SK-N-MC (cell line): ENCODE measurements at regions not wholly inside any gene's neighbourhood (a gene's known extent, or its start where the extent isn't known, plus 50 kb on each side); places are given as distances from the start of the nearest gene placed in this dataset.

Source experiments
- DNase-seq: peaks from one replicate; pipeline ENCODE4 v3.0.0-alpha.2; 2011; ENCODE audit warnings: low read depth, low spot score
- H3K27ac ChIP-seq: fragments of 200-600 bp; sonication (generic); 2 replicates; pipeline ENCODE4 v1.5.1; 2016; ENCODE audit warnings: mixed run types
- H3K36me3 ChIP-seq: fragments of 200-600 bp; sonication (generic); 2 replicates; pipeline ENCODE4 v1.6.1; 2017; ENCODE audit warnings: antibody characterized with exemption, low read length, mixed read lengths; ENCODE audit not compliant: insufficient read depth
- H3K4me3 ChIP-seq: fragments of 200-600 bp; sonication (generic); 2 replicates; pipeline ENCODE4 v1.5.1; 2016
- H3K9ac ChIP-seq: fragments of 200-600 bp; sonication (generic); 2 replicates; pipeline ENCODE4 v1.8.0; 2017; ENCODE audit warnings: mixed run types, mixed read lengths; ENCODE audit not compliant: insufficient read length
- H3K9me3 ChIP-seq: fragments of 200-600 bp; sonication (generic); 2 replicates; pipeline ENCODE4 v1.6.1; 2017; ENCODE audit warnings: low read depth, mild to moderate bottlenecking, antibody characterized with exemption, low read length, moderate library complexity, mixed read lengths
- EZH2 ChIP-seq: fragments of 200-600 bp; sonication (generic); IDR thresholded peaks from one replicate; pipeline ENCODE4 v1.6.1; 2017; ENCODE audit warnings: antibody characterized with exemption
- FOXP2 ChIP-seq: optimal IDR thresholded peaks from 2 replicates; pipeline ENCODE3; 2011; ENCODE audit warnings: mild to moderate bottlenecking, moderate library complexity; ENCODE audit not compliant: insufficient read depth; ENCODE audit errors: extremely low read length, control extremely low read depth
- POLR2AphosphoS5 ChIP-seq: IDR thresholded peaks from 2 replicates; pipeline ENCODE4 v1.6.1; 2012; ENCODE audit warnings: mild to moderate bottlenecking, low read depth, low read length, borderline replicate concordance

DNA sequence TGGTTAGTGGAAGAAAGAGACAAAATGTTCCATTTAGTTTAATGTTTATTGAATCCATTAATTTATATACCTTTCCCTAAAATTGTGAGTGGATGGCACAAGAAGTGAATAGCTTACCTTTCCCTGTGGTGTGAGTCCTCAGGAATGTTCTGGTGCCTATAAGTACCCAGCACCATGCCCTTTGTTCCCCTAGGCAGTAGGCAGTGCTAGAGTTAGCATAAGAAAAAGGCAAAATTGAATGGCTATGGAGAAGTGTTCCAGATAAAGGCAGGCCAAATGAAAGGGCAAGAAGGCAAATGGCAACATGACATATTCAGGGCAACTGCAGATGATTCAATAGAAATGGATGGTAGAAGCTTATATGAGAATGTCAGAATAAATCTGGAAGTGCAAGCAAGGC is 370.8 kb upstream of the PTGER4 start:
- Histone ChIP-seq H3K9ac (no peak overlapping the region), H3K36me3 (no peaks in the 10 kb centered on the region)
- TF ChIP-seq EZH2 (no peak), POLR2AphosphoS5 (no peak), FOXP2 (no peak)

DNA sequence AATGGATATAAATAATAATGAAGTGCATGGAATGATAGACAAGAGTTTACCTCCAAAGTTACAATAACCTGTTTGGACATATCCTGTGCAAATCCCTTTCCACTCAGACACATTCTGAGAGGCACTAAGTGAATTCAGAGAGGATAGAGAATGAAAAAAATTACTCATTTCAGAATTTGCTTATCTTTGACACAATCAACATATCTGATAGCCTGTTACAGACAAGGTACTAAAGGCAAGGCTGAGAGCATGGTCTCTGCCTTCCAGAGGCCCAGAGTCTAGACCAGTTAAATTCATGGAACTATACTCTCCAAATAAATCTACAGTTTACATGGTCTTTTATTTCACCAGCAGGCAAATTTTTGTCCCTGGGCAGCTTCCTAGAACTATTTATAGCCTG is 371.8 kb upstream of the PTGER4 start:
- H3K9me3 ChIP-seq = no peaks in the 10 kb centered on the region
- H3K4me3 ChIP-seq = no peak overlapping the region
- no peak for DNase-seq
- no peak for TF ChIP-seq POLR2AphosphoS5
- no peak for TF ChIP-seq EZH2
- no peak for TF ChIP-seq FOXP2
- H3K27ac ChIP-seq = no peak overlapping the region
- no peaks in the 10 kb centered on the region for H3K36me3 ChIP-seq
- H3K9ac ChIP-seq = no peak overlapping the region

More for the DNA sequence above, 370.8 kb upstream of the PTGER4 start:
- H3K27ac ChIP-seq = no peak overlapping the region
- H3K4me3 ChIP-seq = no peak overlapping the region
- no peak for DNase-seq
- no peaks in the 10 kb centered on the region for H3K9me3 ChIP-seq

DNA sequence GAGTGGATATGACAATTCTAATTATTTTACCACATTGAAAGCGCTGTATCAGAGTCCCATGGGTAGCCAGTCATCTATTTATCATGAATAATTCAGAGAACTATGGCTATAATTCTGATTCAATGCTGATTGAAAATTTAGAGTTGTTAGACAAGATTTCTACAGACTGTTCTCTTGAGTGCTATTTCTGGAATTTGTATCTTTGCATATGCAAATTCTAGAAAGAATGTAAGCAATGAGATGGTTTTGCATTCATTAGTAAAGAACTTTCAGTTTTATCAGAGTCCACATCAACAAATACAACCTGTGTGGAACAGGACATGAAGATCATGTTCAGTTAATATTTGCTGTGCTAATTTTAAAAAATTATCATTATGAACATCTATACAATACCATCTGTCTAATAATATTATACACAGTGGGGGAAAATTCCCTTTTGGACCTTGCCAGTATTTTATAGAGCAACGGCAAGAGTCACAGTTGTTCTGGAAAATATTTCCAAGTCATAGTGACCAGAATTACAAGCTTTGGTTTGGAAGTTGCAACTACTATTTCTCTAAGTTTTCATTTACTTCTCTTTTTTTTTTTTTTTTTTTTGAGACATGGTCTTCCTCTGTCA is 372.7 kb upstream of the PTGER4 start:
- H3K9ac ChIP-seq = no peak overlapping the region
- no peaks in the 10 kb centered on the region for H3K36me3 ChIP-seq
- no peak for TF ChIP-seq EZH2
- no peak for TF ChIP-seq POLR2AphosphoS5
- TF ChIP-seq FOXP2 = no peak
- no peak overlapping the region for H3K4me3 ChIP-seq
- no peak overlapping the region for H3K27ac ChIP-seq
- no peaks in the 10 kb centered on the region for H3K9me3 ChIP-seq
- DNase-seq = no peak

DNA sequence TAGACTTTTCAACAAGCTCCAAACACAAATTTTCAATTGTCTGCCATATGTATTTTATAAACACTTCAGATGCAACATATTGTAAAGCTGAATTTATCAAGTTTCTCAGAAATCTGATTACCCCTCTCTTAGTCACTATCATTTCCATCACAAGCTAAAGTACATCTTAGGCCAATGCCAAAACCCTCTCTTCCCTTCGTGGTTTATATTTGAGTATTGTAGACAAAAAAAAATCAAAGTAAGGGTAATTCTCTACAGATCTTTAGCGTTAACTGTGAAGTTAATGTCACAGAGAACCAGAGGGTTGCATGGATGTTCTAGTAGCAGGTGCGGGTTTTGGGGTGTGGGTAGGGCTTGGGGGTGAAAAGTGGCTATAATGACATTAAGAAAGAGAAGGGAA is 387.7 kb upstream of the PTGER4 start:
- no peak overlapping the region for H3K27ac ChIP-seq
- H3K9ac ChIP-seq = no peak overlapping the region
- TF ChIP-seq EZH2 (no peak), FOXP2 (no peak), POLR2AphosphoS5 (no peak)
- no peak for DNase-seq
- H3K4me3 ChIP-seq = no peak overlapping the region
- H3K9me3 ChIP-seq = no peaks in the 10 kb centered on the region
- no peaks in the 10 kb centered on the region for H3K36me3 ChIP-seq

DNA sequence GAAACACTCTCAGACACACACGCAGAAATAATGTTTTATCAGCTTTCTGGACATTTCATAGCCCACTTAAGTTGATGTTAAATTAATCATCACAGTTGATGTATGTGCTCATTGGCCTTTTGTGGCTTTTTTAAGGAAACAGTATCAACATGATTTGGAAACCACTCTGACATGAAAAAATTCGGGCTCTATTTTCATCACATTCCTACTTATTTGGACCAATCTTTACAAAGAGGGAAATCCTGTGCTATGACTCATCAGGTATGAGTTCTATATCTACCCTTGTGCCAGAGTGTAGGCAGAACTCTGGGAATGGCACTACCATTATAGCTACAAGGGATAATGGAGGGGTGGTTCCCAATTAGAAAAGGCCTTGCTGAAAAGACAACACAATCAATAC is 388.4 kb upstream of the PTGER4 start:
- H3K4me3 ChIP-seq = no peak overlapping the region
- no peak overlapping the region for H3K9ac ChIP-seq
- no peak for DNase-seq
- H3K36me3 ChIP-seq = no peaks in the 10 kb centered on the region
- no peak for TF ChIP-seq FOXP2
- no peak for TF ChIP-seq POLR2AphosphoS5
- no peak for TF ChIP-seq EZH2
- H3K27ac ChIP-seq = no peak overlapping the region
- no peaks in the 10 kb centered on the region for H3K9me3 ChIP-seq

DNA sequence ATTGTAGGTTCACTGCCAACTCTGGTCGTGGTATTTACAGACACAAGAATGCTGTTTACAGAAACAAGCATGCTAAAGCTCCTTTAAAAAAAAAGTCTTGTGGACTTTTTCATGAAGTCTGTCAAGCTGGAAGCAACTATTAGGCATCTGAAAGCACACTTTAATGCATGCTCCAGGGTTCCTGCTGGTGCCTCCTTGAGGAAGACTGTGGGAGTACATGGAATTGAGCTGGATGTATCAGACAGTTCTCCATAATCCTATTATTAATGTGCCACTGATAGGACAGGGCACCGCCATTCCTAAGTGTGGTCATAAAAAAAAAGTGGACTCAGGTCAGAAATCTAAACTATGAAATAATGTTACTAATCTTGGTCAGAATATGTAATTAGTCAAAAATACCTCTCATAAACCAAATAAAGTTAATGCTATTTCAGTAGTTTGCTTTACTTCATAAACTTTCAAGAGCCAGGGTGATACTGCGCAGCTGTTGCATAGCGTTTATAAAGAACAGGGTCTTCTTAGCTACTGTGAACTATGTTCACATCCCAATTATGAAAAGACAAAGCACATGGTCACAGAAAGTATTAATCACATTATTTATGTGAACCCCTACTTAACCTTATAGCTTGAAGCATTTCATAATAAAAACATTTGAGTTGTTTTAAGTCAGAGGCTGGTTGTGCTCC is 390.8 kb upstream of the PTGER4 start:
- no peak for DNase-seq
- no peaks in the 10 kb centered on the region for H3K9me3 ChIP-seq
- H3K36me3 ChIP-seq = no peaks in the 10 kb centered on the region
- H3K27ac ChIP-seq = no peak overlapping the region
- no peak overlapping the region for H3K9ac ChIP-seq
- TF ChIP-seq EZH2 = no peak
- no peak for TF ChIP-seq FOXP2
- no peak for TF ChIP-seq POLR2AphosphoS5
- H3K4me3 ChIP-seq = no peak overlapping the region

DNA sequence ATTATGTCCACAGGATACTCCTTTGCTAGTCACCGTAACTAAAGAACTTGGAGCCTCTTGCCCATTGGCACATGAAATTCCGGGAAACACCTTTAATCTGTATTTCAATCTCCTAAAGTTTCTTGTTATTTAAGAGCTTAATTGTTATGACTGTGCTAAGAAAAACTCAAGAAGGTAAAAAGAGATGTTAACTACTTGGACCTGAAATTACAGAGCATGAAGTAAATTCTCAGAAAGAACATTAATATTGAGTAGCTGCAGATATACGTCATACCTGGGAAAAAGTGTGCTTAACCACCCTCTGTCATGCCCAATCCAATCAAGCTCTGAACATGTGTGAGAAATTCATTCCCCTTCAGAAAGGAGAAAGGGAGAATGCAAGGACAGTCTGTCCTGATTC is 394.9 kb upstream of the PTGER4 start:
- H3K4me3 ChIP-seq = no peak overlapping the region
- H3K27ac ChIP-seq = no peak overlapping the region
- H3K36me3 ChIP-seq = no peaks in the 10 kb centered on the region
- no peaks in the 10 kb centered on the region for H3K9me3 ChIP-seq
- no peak for DNase-seq
- TF ChIP-seq POLR2AphosphoS5 (no peak), EZH2 (no peak)
- no peak overlapping the region for H3K9ac ChIP-seq

DNA sequence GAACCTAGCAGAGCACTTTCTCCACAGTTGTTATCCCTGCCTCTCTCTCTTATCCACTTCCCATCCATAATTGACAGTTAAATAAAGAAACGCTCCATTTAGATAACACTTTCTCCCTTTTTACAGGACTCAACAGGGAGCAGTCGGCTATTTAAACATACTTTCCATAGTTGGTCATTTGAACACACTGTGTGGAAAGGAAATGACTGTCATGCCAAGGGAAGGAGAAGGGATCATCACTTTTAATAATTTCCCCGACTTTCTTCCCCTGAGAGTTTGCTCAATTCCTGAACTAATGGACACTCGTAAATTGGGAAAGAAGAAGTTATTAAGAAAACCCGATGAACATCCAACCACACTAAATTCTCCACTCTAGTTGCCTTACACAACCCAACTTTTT is 400.8 kb upstream of the PTGER4 start:
- Histone ChIP-seq H3K9me3 (no peaks in the 10 kb centered on the region), H3K9ac (no peak overlapping the region), H3K36me3 (no peaks in the 10 kb centered on the region), H3K4me3 (no peak overlapping the region), H3K27ac (no peak overlapping the region)
- TF ChIP-seq EZH2 = no peak
- TF ChIP-seq FOXP2 = no peak
- TF ChIP-seq POLR2AphosphoS5 = no peak
- no peak for DNase-seq

DNA sequence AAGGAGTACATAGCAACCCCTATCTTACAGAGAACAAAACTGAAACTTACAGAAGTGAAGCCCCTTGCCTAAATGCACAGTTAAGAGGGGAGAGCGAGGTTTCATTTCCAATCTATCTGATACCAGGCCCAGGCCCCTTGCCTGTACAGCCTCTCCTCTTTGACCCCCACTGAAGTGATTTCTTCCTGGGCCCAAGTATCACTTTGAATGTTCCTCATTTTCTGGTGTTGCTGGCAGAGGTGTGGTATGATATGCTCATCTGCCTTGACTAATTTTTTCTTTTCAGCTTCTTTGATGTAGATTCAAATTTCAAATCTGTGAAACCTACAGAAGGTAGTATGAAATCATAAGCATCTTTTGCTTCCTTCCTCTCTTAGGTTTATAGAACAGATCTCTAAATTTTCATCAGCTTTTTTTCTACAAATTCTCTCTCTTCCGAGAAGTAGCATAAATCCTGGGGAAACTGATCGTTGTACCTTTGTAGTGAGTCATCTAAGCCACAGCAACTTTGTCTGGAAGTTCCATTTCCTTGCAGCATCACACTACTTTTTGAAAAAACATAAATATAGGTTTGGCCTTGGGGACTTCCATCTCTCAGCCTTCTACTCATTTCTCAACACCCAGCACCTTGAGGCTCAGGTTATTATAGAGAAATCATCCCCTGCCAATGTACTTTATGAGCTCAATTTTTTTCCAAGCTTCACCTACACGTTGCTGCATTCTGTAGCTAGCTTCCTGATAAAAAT is 402.4 kb upstream of the PTGER4 start:
- no peak for DNase-seq
- Histone ChIP-seq H3K36me3 (no peaks in the 10 kb centered on the region), H3K4me3 (no peak overlapping the region), H3K9ac (no peak overlapping the region), H3K27ac (no peak overlapping the region), H3K9me3 (no peaks in the 10 kb centered on the region)
- TF ChIP-seq EZH2 (no peak), FOXP2 (no peak), POLR2AphosphoS5 (no peak)
